Natural killer cell (primary cell): ENCODE measurements at regions not wholly inside any gene's neighbourhood (a gene's known extent, or its start where the extent isn't known, plus 50 kb on each side); places are given as distances from the start of the nearest gene placed in this dataset.

Experiments used
- ATAC-seq, 3 donors: fragments of 150-1000 bp in 2 of 3; fragments of 200-7000 bp in 1 of 3; cut with Tn5 transposase; 1 replicate in 1 of 3; 2 replicates in 2 of 3; pipeline ENCODE4 v1.10.0; 2021; ENCODE audit warnings: mild to moderate bottlenecking in 2 of 3, moderate library complexity in 2 of 3
- DNase-seq, 2 donors: peaks; one replicate each; pipeline versions ENCODE4 v3.0.0 to v3.0.0-alpha.2; 2013 to 2021; ENCODE audit warnings: mixed read lengths in 1 of 2
- H3K27ac ChIP-seq: one replicate; pipeline ENCODE4 v1.5.1; 2013; ENCODE audit warnings: mild to moderate bottlenecking, low read length
- H3K27me3 ChIP-seq: one replicate; pipeline ENCODE4 v1.6.1; 2013; ENCODE audit warnings: low read length; ENCODE audit not compliant: control insufficient read depth, insufficient read depth
- H3K36me3 ChIP-seq: one replicate; pipeline ENCODE4 v1.6.1; 2013; ENCODE audit warnings: low read length; ENCODE audit not compliant: control insufficient read depth, insufficient read depth
- H3K4me1 ChIP-seq: one replicate; pipeline ENCODE4 v1.6.1; 2013; ENCODE audit warnings: low read length; ENCODE audit not compliant: control insufficient read depth, insufficient read depth
- H3K4me3 ChIP-seq: one replicate; pipeline ENCODE4 v1.5.1; 2013; ENCODE audit warnings: low read length
- H3K9me3 ChIP-seq: one replicate; pipeline ENCODE4 v1.6.1; 2013; ENCODE audit warnings: low read length; ENCODE audit not compliant: control insufficient read depth, insufficient read depth
- H3K27ac Mint-ChIP-seq, 2 donors: one replicate each; pipeline ENCODE4 v1.8.0; 2022; ENCODE audit warnings: mild to moderate bottlenecking in 2 of 2, mixed read lengths in 2 of 2, moderate library complexity in 1 of 2
- H3K27me3 Mint-ChIP-seq, 2 donors: one replicate each; pipeline ENCODE4 v1.8.0; 2022; ENCODE audit warnings: low read depth in 2 of 2, mixed read lengths in 2 of 2
- H3K36me3 Mint-ChIP-seq: one replicate; pipeline ENCODE4 v1.8.0; 2022; ENCODE audit warnings: mixed read lengths
- H3K4me1 Mint-ChIP-seq, 2 donors: one replicate each; pipeline ENCODE4 v1.8.0; 2022; ENCODE audit warnings: mixed read lengths in 2 of 2
- H3K4me3 Mint-ChIP-seq: one replicate; pipeline ENCODE4 v1.8.0; 2022; ENCODE audit warnings: mild to moderate bottlenecking, moderate library complexity, mixed read lengths
- H3K9me3 Mint-ChIP-seq, 2 donors: one replicate each; pipeline ENCODE4 v1.8.0; 2022; ENCODE audit warnings: mixed read lengths in 2 of 2
- WGBS: methylation state at CpG from one replicate; pipeline ENCODE4 v1.1.7; 2013; ENCODE audit warnings: missing lambda C conversion rate; ENCODE audit not compliant: insufficient coverage; 5-methylcytosine and 5-hydroxymethylcytosine counted together
- intact Hi-C: fragments of 100-400 bp; cut with micrococcal nuclease; formaldehyde crosslinking; loops from one replicate; pipeline ENCODE4 v1.14.2; 2022
- TF ChIP-seq, protein P1 (sequence below): fragments of 200-600 bp; IDR thresholded peaks from one replicate; pipeline ENCODE4 v1.8.0; 2022; ENCODE audit warnings: antibody characterized with exemption

DNA sequence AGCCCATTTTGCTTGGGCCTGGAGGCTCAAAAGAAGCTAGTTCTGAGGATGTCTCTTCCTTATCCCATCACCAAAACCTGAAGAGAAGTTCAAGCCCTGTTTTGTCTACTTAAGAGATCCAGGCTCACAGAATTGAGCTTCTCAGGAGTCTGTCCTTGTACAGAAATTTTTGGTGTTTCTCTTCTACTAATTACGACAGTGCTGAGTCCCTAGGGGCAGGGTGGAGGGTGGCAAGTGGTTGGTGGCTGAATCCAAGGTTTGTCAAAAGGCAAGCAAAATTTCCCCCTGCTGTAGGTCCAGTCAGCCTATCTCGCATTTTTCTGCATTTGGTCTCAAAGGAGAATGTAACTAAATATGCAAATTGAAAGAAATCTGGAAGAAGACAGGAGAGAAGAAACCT is 377.9 kb downstream of the SMARCA1 start:
- H3K4me1 Mint-ChIP-seq: no peaks in the 10 kb centered on the region
- no peaks in the 10 kb centered on the region for H3K36me3 Mint-ChIP-seq
- H3K4me3 Mint-ChIP-seq: no peak overlapping the region
- TF ChIP-seq, protein P1, sequence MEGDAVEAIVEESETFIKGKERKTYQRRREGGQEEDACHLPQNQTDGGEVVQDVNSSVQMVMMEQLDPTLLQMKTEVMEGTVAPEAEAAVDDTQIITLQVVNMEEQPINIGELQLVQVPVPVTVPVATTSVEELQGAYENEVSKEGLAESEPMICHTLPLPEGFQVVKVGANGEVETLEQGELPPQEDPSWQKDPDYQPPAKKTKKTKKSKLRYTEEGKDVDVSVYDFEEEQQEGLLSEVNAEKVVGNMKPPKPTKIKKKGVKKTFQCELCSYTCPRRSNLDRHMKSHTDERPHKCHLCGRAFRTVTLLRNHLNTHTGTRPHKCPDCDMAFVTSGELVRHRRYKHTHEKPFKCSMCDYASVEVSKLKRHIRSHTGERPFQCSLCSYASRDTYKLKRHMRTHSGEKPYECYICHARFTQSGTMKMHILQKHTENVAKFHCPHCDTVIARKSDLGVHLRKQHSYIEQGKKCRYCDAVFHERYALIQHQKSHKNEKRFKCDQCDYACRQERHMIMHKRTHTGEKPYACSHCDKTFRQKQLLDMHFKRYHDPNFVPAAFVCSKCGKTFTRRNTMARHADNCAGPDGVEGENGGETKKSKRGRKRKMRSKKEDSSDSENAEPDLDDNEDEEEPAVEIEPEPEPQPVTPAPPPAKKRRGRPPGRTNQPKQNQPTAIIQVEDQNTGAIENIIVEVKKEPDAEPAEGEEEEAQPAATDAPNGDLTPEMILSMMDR: no peak
- no peak overlapping the region for H3K4me3 ChIP-seq
- no peak for ATAC-seq
- no peaks in the 10 kb centered on the region for H3K36me3 ChIP-seq
- H3K9me3 ChIP-seq: no peaks in the 10 kb centered on the region
- H3K27ac Mint-ChIP-seq: no peak overlapping the region
- H3K27ac ChIP-seq: no peak overlapping the region
- 83% methylated on average over 2 of the region's 2 CpGs for WGBS
- H3K4me1 ChIP-seq: no peaks in the 10 kb centered on the region
- H3K27me3 ChIP-seq: no peaks in the 10 kb centered on the region
- intact Hi-C loops: no loop called here
- peaks cover 0 to 20% of the 10 kb centered on the region in 2 donors for H3K27me3 Mint-ChIP-seq
- no peak for DNase-seq
- no peaks in the 10 kb centered on the region for H3K9me3 Mint-ChIP-seq

DNA sequence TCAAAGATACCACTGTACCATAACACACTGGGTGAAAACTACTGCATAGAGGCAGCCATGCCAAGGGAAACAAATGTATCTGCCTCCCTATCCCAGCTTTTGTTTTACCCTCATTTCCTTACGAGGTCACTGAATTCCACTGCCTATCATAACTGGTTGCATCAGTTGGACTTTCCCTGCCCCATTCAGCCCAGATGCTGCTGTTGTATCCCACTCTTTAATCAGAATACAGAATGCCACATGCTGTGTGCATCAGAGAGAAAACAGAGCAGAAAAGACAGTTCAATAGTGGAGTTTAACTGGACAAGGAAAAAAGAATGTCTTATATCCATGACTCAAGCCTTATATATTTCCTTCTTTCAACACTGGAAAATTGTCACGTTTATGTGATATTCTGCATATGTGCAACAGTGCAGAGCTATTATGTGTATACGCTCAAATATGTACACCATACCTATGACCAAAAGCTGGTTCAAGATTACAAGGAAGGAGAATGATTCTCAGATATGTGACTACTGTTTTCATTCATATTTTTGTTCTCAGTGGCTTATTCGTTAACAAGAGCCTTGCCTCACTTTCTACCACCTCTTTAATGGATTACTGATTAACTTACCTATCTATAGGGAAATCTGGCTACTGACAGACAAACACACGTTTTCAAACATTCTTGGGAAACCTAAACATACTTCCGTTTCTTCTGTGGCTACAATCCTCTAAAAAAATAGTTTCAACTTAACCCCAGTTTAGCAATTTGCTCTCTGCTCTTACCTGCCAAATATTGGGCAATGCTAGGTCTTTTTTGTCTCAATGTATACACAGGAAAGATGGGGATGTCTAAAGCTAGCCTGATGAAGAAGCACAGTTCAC is 378.9 kb downstream of the SMARCA1 start:
- Histone ChIP-seq H3K9me3 (no peaks in the 10 kb centered on the region), H3K4me1 (no peaks in the 10 kb centered on the region), H3K27ac (no peak overlapping the region), H3K4me3 (no peak overlapping the region), H3K36me3 (no peaks in the 10 kb centered on the region), H3K27me3 (no peaks in the 10 kb centered on the region)
- ATAC-seq (no peak), DNase-seq (no peak)
- Mint-ChIP-seq H3K36me3 (no peaks in the 10 kb centered on the region), H3K27me3 (peaks cover 0 to 14% of the 10 kb centered on the region in 2 donors), H3K9me3 (no peaks in the 10 kb centered on the region), H3K4me3 (no peak overlapping the region), H3K4me1 (no peaks in the 10 kb centered on the region), H3K27ac (no peak overlapping the region)
- WGBS: 84% methylated on average over 5 of the region's 6 CpGs
- TF ChIP-seq, protein P1: no peak
- intact Hi-C loops: no loop called here

DNA sequence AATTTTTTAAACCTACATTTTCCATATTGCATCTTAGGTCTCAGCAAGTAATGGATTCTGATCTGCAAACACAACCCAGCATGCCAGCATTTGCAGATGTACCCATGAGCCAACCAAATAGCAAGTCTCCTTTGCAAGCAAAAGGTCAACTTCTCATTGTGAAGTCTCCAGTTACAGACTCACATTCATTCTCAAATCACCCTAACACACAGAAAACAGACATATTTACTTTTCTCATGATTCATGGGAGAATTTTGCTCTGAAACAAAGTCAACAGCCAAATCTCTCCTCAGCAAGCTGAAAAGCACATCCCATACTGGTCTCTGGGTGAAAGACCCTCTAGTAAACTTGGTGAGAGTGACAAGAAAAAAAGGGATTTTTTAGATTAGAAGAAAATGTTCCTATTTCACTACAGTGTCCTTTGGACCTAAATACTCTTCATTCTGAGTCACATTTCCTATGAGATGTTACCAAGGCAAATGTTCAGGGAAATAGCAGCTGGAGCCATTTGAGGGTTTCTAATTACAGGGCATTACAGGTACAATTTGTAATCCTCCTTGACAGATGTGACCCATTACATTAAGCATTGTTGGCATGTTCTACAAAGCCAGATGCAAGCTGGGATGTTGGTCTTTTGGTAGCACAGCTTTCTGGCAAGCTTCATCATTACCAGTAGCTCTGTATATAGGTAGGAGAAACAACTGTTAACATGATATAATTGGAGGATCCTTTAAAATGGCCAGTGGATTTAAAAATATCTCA is 383.3 kb downstream of the SMARCA1 start:
- intact Hi-C loops: no loop called here
- peaks cover 3 to 6% of the 10 kb centered on the region in 2 donors for H3K27me3 Mint-ChIP-seq
- Histone ChIP-seq H3K36me3 (no peaks in the 10 kb centered on the region), H3K27me3 (no peaks in the 10 kb centered on the region), H3K4me1 (no peaks in the 10 kb centered on the region), H3K4me3 (no peak overlapping the region), H3K9me3 (no peaks in the 10 kb centered on the region), H3K27ac (no peak overlapping the region)
- DNase-seq: no peak
- H3K4me3 Mint-ChIP-seq: no peak overlapping the region
- TF ChIP-seq, protein P1: no peak
- no peak for ATAC-seq
- H3K36me3 Mint-ChIP-seq: no peaks in the 10 kb centered on the region
- H3K4me1 Mint-ChIP-seq: no peaks in the 10 kb centered on the region
- no peak overlapping the region for H3K27ac Mint-ChIP-seq
- no peaks in the 10 kb centered on the region for H3K9me3 Mint-ChIP-seq
